ENCODE measurements at regions not wholly inside any gene's neighbourhood (a gene's known extent, or its start where the extent isn't known, plus 50 kb on each side); places are given as distances from the start of the nearest gene placed in this dataset.
A peak's percentile ranks its signal among the peaks of the same experiment; 100 is the strongest.

DNA sequence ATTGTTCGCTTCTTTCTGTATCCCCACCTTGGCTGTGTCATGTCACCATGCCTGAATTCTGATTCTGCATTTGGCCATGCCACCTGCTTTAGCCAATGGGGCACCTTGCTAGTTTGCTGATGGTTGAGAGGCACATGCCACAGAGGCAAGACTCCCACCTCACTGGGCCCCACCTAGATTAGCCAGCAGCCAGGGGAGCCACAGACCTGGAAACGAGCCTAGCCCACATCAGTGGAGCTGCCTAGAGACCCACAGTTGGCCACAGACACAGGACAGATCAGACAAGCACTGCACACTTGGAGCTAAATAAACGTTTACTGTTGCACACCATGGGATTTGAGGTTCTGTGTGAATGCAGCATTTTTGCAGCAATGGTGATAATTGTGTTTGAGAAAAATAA lies 252.1 kb downstream of the LURAP1L start:
- Histone ChIP-seq H4K20me1 (ENCODE audit: insufficient read depth) (no peaks in the 10 kb centered on the region), H3K79me2 (ENCODE audit: insufficient read depth, low read depth) (no peaks in the 10 kb centered on the region), H3K9ac (no peak overlapping the region), H2AFZ (ENCODE audit: low read depth) (no peak overlapping the region), H3K36me3 (ENCODE audit: insufficient read depth) (no peaks in the 10 kb centered on the region), H3K4me1 (ENCODE audit: low read depth, poor library complexity, severe bottlenecking) (no peaks in the 10 kb centered on the region), H3K4me3 (IDR thresholded peaks at IDR 0.05; ENCODE audit: insufficient read depth, low read depth, low read length) (no peak overlapping the region), H3K27ac (no peak overlapping the region), H3K4me2 (no peak overlapping the region), H3K27me3 (ENCODE audit: insufficient read depth, low read depth) (no peaks in the 10 kb centered on the region)
- TF ChIP-seq CTCF (conservative IDR thresholded peaks at IDR 0.05; ENCODE audit: low read depth, low read length) = no peak

- no peaks in the 10 kb centered on the region for H3K36me3 ChIP-seq (ENCODE audit: insufficient read depth)
- no peaks in the 10 kb centered on the region for H3K4me1 ChIP-seq (ENCODE audit: low read depth, poor library complexity, severe bottlenecking)
- no peaks in the 10 kb centered on the region for H4K20me1 ChIP-seq (ENCODE audit: insufficient read depth)
- H3K27me3 ChIP-seq (ENCODE audit: insufficient read depth, low read depth) = no peaks in the 10 kb centered on the region
- no peaks in the 10 kb centered on the region for H3K79me2 ChIP-seq (ENCODE audit: insufficient read depth, low read depth)
- no peak overlapping the region for H2AFZ ChIP-seq (ENCODE audit: low read depth)
- no peak overlapping the region for H3K4me3 ChIP-seq (IDR thresholded peaks at IDR 0.05; ENCODE audit: insufficient read depth, low read depth, low read length)
- H3K9ac ChIP-seq = no peak overlapping the region
- H3K4me2 ChIP-seq = no peak overlapping the region
- no peak for TF ChIP-seq CTCF (conservative IDR thresholded peaks at IDR 0.05; ENCODE audit: low read depth, low read length)
- no peak overlapping the region for H3K27ac ChIP-seq
Observed at GRCh38 chr9:13027879-13028278, 251.6 kb downstream of the MPDZ start.

- Histone ChIP-seq H3K4me1 (ENCODE audit: low read depth, poor library complexity, severe bottlenecking) (no peaks in the 10 kb centered on the region), H3K79me2 (ENCODE audit: insufficient read depth, low read depth) (no peaks in the 10 kb centered on the region), H3K4me2 (no peak overlapping the region), H2AFZ (ENCODE audit: low read depth) (no peak overlapping the region), H4K20me1 (ENCODE audit: insufficient read depth) (no peaks in the 10 kb centered on the region), H3K27me3 (ENCODE audit: insufficient read depth, low read depth) (no peaks in the 10 kb centered on the region), H3K27ac (no peak overlapping the region), H3K36me3 (ENCODE audit: insufficient read depth) (no peaks in the 10 kb centered on the region), H3K4me3 (IDR thresholded peaks at IDR 0.05; ENCODE audit: insufficient read depth, low read depth, low read length) (no peak overlapping the region), H3K9ac (no peak overlapping the region)
- TF ChIP-seq CTCF (conservative IDR thresholded peaks at IDR 0.05; ENCODE audit: low read depth, low read length) = no peak
Observed at GRCh38 chr9:13032585-13032984, 246.9 kb downstream of the MPDZ start.

GRCh38 chr9:13033959-13034693 lies 245.4 kb downstream of the MPDZ start:
- Histone ChIP-seq H4K20me1 (ENCODE audit: insufficient read depth) (no peaks in the 10 kb centered on the region), H3K27ac (no peak overlapping the region), H3K79me2 (ENCODE audit: insufficient read depth, low read depth) (no peaks in the 10 kb centered on the region), H3K27me3 (ENCODE audit: insufficient read depth, low read depth) (no peaks in the 10 kb centered on the region), H3K4me3 (IDR thresholded peaks at IDR 0.05; ENCODE audit: insufficient read depth, low read depth, low read length) (no peak overlapping the region), H3K9ac (no peak overlapping the region), H2AFZ (ENCODE audit: low read depth) (peak overlapping the region; percentile 40), H3K36me3 (ENCODE audit: insufficient read depth) (no peaks in the 10 kb centered on the region), H3K4me2 (no peak overlapping the region), H3K4me1 (ENCODE audit: low read depth, poor library complexity, severe bottlenecking) (no peaks in the 10 kb centered on the region)
- TF ChIP-seq CTCF (conservative IDR thresholded peaks at IDR 0.05; ENCODE audit: low read depth, low read length) = peak; percentile 51

Data from KMS-11 (cell line).